Activated CD4-positive, alpha-beta T cell treated with anti-CD3 and anti-CD28 coated beads, Interleukin-2, amount 50 U/mL, for 16 hours (primary cell): ENCODE measurements at regions not wholly inside any gene's neighbourhood (a gene's known extent, or its start where the extent isn't known, plus 50 kb on each side); places are given as distances from the start of the nearest gene placed in this dataset.
A peak's percentile ranks its signal among the peaks of the same experiment; 100 is the strongest.

Experiments
- DNase-seq: peaks from one replicate; pipeline ENCODE4 v3.0.0-alpha.2; 2020

GRCh38 chr1:208298593-208299269, 54.5 kb upstream of the PLXNA2 start:
- DNase-seq = no peak

DNA sequence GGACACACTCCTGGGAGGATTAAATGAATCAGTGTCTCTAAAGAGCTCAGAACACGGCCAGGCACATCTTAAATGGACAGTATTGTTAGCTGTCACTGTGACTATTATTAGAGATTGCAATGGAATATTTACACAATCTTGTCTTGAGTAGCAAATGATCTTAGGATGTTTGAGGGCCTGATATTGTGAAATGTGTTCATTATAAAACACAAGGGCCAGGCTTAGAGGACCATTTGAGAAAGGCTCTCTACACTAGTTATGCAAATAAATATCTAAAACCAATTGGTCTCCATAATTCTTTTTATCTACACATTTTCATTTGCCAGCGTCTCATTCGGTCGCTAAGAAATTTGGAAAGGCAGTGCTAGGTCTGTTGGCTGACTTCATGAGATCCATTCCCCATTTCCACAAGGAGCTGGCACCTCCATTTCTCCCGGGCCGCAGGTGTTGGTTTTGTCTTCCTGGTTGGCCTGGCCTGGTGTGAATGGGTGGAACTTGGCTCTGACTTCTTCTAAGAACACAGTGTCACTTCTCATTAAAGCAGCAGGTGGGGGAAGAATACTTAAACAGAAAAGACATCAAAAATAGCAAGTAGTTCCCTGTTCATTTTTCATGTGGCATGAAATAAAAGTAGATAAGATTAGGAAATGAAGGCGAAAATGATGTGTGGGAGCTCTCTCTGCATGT, 56.0 kb upstream of the PLXNA2 start:
- DNase-seq = no peak

DNA sequence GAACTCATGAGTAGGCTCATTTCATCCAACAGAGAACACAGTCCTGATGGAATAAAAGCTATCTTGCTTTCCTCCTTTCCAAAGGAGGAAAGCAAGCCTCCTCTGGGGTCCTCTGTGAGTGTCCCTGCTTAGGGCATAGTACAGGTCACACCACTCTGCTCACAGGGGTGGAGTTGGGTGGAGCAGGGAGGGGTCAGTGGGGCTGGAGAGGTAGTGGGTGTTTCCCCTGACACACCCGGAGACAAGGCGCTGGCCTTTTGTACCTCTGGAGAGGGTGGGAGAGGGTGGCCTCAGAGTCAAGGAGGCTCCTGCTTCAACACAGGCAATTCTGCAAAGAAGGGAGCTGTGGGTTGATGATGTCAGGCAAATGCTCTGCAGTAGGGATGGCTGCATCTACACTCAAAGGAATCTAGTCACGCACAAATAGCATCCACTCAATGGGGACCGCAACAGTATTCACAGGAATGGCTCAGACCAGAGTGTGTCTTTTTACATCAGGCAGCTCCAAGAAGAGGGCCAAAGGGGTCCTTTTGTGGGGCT, 58.6 kb upstream of the PLXNA2 start:
- no peak for DNase-seq

- no peak for DNase-seq
Observed at GRCh38 chr1:208303743-208304712, 59.8 kb upstream of the PLXNA2 start.

DNA sequence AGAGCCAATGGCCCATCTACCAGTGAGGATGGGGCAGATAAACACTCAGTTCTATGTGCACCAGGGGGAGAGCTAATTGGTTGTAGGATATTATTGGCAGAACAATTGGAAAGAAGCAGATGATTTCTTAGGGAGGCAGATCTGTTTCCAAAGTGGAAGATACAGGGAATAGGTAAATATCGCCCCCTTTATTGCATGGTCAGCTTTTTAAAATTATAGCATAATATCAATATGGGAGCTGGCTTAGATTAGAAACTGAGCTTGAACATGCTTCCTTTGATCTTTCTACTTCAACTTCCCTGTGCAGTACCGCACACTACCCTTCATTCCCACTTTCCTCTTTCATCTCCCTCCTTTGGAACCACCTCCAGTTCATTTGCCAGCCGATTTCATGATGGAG, 64.0 kb upstream of the PLXNA2 start:
- no peak for DNase-seq

GRCh38 chr1:208309771-208310170, 65.6 kb upstream of the PLXNA2 start:
- no peak for DNase-seq

GRCh38 chr1:208312706-208313105, 68.5 kb upstream of the PLXNA2 start:
- no peak for DNase-seq

DNA sequence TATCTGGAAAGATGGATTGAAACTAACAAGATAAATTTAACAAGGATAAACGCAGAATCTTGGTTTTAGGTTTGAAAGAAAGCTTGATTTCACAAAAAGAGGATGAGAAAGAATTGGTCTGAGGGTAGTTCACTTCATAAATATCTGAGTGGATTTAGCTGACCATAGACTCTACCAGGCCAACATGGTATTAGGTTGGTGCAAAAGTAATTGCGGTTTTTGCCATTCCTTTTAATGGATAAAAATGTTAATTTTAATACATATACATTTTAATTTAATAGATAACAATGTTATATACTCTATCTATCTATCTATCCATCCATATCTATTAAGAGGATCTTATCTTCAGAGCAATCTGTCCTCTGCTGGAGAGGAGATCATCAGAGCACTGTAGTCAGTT, 70.2 kb upstream of the PLXNA2 start:
- no peak for DNase-seq

DNA sequence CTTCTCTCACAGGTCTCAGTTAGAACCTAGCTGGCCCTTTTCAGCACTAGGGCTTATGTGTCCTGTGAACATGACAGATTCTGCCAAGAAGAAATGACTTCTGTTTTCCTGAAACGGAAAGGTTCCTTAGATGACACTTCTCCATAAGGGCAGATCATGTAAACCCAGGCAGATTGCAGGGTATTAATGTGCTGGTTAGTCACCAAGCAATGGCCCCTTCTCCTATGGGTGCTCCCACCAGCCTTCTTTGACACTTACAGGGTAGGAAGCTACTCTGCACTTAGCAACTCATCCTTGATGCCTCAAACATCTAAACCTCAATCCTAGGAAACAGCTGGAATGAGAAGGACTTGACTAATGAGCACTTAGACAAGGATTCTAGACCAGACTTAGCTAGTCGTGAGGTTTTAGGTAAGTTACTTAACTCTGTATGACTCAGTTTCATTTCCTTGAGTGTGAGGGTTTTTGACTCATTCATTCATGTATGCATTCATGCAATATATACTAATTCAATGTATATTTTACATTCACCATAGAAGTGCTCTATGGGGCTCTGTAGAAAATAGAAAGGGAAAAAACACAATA, 74.1 kb upstream of the PLXNA2 start:
- peak; percentile 3 for DNase-seq

DNA sequence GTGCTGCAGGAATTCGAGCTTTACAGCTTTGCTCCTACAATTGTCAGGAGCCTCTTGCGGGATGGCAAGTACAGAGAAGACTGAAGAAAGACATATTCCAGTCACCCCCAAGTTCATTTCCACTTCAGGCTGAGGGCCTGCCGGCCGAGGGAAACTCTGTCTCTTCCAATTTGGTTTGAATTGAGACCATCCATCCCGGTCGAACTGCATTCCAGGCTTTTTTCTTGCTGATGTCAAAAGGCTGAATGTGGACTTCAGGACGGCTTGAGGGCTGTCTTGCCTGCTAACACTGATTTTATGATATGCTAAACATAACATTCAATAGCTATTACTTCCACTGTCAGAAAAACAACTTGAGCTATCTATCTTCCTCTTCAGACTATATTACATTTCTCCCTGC, 79.8 kb upstream of the PLXNA2 start:
- DNase-seq = no peak

DNA sequence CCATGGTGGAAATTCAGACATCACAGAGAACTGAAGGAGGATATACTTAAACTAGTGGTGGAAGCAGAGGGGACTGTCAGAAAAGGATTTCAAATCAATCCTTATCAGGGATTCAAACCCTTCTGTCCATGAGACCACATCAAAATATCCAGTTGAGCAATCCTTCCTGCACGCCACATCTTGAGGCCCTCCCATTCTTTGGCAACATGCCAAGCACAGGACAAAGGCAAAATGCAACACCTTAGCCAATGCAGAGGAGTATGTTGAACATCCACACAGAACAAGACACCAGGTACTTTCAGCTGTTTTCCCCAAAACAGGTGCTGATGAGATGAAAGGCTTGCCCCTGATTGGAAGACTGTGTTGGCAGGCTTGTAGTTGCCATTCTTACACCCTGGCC, 81.8 kb upstream of the PLXNA2 start:
- DNase-seq = no peak

DNA sequence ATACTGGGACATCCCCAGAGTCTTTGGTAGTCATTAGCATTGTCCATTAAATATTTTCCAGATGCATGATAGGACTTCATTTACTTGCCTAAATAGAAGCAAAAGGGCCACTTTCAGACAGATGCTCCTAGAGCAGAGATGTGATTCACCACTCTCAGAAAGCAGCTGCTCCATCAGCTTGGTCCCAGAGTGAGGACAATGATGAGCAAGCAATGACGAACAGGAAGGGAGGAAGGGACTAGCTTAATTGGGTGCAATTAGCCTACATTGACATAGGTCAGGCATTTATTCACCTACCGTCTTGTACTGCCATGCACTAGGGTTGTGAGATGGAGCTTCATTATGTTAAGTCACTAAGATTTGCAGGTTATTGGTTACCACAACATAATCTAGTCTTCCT, 85.1 kb upstream of the PLXNA2 start:
- DNase-seq = no peak

GRCh38 chr1:208332036-208332773, 88.0 kb upstream of the PLXNA2 start:
- DNase-seq = no peak

- DNase-seq = no peak
Observed at GRCh38 chr1:208332774-208333126, 88.6 kb upstream of the PLXNA2 start.

DNA sequence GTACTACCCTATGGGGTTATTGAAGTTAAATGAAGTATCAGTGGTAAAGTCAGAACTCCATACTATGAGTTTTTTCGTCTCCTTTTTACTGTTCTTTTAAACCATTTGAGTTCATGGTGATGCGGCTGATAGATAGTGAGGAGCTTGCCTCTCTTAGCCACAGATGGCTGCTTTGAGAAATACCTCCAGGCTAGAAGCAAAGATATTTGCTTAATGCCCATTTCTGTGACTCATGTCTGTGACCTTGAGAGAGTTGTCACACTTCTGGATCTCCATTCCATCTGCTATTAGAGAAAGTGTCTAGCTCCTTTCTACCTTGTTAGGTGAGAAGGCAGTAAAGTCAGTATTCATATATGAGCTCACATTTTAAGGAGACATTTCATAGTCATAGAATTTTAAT, 89.5 kb upstream of the PLXNA2 start:
- no peak for DNase-seq

GRCh38 chr1:208335371-208336136, 91.4 kb upstream of the PLXNA2 start:
- no peak for DNase-seq

GRCh38 chr1:208336137-208336518, 91.9 kb upstream of the PLXNA2 start:
- no peak for DNase-seq

DNA sequence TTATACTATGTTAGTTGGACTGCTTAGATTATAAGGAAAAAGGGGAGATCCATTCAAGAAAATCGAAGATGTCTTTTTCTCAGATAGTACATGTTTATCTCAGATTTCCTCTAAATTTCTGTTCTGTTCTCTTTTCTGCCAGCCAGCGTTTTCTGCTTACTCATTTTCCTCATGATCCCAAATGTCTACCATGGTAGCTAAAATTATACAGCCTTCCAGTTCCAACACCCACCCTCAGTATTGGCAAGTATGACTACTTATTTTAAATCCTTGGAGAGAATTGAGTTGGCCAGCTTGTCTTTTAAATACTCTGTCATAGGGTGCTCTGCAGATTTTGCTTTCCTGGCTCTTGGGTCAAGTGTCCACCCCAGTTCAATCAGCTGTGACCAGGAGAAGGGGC, 95.7 kb upstream of the PLXNA2 start:
- DNase-seq = no peak

- DNase-seq = no peak
Observed at GRCh38 chr1:208343226-208343625, 99.0 kb upstream of the PLXNA2 start.

- DNase-seq = no peak
Observed at GRCh38 chr1:208344202-208344857, 100.1 kb upstream of the PLXNA2 start.

DNA sequence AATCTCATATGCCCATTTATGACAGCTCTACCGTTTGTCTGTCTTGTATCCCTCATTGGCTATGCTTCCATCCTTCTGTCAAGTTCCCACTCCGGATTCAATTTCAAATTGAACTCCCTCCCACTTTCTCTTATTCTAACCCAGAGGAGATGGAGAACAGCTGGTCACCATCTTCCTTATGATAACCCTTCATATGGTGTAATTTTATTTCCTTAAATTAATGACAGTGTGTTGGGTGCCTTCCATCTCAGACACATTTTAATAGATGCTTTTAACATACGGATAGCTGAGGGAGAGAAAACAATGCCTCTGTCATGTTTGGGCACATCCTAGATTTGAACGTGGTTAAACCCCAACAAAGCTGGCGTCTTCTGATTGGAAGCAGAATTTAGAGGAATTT, 103.0 kb upstream of the PLXNA2 start:
- DNase-seq = no peak
